ENCODE measurements at regions not wholly inside any gene's neighbourhood (a gene's known extent, or its start where the extent isn't known, plus 50 kb on each side); places are given as distances from the start of the nearest gene placed in this dataset.

- DNase-seq (ENCODE audit: low read depth in 3 of 3, low spot score in 2 of 3): no peak
Observed at GRCh38 chr1:59156526-59157199, 140.2 kb upstream of the FGGY start.

DNA sequence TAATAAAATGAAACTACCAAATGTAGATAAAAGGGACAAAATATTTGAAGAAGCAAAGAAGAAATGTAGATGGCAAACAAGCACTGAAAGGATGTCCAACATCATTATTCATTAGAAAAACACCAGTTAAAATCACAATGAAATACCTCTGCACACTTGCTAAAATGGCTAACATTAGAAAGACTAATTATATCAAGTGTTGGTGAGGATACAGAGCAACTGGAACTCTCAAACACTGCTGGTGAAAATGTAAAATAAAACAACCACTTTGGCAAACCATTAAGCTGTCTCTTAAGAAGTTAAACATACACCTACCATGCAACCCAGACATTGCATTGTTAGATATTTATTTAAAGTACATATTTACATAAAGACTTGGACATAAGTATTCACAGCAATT lies 138.6 kb upstream of the FGGY start:
- no peak for DNase-seq (ENCODE audit: low read depth in 3 of 3, low spot score in 2 of 3)

DNA sequence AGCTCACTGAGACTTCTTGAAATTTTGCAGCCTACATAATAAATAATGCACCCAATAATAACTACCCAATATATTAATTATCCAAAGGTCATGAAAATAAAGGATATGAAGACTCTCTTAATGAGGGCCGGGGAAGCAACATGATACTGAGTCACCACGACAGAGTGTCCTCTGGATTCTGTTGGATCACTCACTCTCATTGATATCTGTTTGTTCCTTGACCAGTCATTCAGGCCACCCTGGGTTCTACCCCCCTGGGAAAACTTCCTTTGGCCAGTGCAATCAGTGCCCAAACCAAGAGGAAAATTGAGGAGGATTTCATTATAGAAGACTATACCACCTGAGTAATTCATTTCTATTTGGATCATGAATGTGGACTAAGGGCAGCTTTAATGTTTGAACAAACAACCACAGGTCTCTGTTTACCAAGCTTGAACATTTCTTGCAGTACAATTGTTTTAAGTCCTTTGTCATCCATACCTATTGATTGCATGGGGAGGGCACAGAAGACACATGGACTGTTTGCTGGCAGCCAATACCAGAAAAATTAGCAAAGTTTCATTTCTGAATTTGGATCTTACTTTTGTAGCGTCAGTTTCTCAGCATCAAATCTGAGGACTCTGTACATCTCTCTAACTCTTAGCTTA lies 137.2 kb upstream of the FGGY start:
- no peak for DNase-seq (ENCODE audit: low read depth in 3 of 3, low spot score in 2 of 3)

DNA sequence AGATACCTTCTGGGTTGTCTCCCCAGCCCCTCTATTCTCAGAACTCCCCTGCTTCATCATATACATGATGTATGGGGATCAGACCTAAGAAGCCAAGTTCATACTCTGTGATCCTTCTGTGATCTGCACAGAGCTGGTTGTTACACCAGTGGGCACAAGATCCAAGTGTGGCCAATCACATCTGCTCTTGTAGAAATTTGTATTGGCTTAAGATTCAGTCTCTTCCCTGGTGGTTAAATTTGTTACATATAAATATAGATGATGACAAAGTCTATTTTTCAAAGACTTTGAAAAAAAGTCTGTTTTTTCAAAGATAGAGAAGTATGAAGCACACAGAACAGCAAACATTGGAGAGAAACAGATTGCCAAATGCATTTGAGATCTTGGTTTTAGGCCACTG lies 135.8 kb upstream of the FGGY start:
- DNase-seq (ENCODE audit: low read depth in 3 of 3, low spot score in 2 of 3): no peak

DNA sequence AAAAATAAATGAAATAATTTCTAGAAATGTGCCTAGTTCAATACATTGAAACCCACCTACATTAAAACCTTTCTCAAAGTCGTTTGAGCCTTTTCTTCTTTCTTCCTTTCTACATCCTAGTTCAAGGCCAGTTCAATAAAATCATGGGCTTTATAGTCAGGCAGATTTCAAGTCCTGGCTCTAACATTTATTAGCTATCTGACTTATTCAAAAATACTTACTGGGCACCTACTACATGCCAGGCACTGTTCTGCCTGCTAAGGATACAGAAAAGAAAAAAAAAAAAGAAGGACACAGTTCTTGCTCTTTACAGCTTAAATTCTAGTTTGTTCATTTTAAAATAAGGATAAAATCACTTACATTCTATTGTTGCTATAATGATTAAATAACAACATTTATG lies 134.2 kb upstream of the FGGY start:
- no peak for DNase-seq (ENCODE audit: low read depth in 3 of 3, low spot score in 2 of 3)

DNA sequence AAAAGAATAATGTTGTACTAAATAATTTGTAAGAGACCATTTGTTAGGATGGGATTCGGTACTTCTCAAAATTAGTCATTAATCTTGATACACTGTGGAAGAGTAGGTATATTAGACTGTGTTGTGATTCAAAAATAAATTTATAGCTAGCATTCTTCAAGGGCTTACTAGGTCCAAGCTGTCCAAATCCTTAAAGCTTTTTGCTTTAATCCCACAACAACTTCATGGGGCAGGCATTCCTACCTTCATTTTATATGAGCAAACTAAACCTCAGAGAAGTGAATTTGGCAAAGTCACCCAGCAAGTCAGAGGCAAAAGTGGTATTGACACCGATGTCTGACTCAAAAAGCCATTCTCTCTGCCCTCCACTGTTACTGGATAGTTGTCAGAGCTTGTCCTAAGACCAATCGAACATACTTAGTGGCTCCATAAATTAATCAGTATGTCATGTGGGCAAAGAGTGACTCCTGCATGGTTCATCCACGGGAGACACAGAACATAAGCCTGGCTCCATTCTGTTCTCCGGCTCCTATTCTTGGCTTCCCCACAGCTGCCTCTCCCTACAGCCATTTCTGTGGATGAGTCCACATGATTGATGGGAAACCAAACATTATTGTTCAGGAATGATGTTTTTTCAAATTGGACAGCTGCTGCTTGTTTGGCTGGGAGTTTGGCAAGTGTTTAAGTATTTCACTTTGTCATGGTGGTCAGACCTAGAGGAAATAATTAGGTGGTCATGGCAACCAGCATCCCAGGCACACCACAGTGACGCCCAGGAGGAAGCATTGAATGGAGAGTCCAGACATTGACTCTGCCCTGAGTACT lies 133.4 kb upstream of the FGGY start:
- no peak for DNase-seq (ENCODE audit: low read depth in 3 of 3, low spot score in 2 of 3)

DNA sequence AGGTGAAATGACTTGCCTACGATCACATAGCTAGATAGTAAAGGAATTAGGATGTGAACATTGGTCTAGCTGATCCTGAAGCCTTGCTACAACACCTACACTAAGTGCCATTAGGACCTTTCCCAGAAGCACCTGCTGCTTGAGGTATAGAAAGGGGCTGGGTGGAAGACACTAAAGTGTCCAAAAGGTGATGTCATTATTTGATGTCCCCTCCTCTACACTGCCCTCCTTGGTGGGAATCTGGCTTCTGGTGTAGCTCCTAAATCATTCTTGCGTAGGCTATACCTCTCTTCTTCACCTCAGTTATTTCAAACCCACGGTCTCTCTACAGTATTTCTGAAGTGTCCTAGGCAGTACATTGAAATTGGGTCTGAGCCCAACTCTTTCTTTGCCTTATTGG lies 132.5 kb upstream of the FGGY start:
- DNase-seq (ENCODE audit: low read depth in 3 of 3, low spot score in 2 of 3): no peak

DNA sequence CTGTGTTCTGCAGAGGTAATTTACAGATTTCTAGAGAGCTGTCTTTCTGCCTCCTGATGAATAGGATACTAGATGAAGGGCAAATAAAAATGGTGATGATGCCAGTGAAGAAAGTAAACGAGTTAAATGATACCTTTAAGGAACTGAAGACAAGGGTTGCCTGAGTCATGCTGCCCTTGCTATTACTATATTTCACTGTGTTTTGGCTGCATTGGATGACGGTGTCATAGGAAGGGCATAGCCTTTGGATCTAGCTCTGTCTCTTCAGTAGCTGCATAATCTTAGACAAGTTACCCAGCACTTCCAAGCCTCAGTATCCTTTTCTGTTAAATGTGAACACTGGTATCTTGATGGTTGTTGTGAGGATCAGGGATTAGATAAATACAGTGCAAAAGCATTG lies 131.5 kb upstream of the FGGY start:
- no peak for DNase-seq (ENCODE audit: low read depth in 3 of 3, low spot score in 2 of 3)

DNA sequence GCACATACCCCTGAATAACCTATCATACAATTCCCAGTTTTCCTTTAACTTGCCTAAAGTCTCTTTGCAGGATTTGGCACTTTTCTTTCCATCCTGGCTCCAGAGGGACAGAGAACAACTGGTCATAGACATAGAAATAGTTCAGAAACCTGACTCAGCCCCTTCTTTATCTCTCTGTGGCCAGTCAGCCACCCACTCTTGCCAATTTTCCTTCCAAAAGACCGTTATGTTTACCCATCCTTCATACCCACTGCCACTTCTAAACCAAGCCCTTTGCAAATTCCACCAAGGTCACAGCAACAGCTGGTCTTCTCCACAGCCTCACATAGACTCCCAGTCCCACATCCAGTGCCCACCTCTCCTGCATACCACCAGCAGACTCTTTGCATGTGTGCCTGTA lies 127.2 kb upstream of the FGGY start:
- no peak for DNase-seq (ENCODE audit: low read depth in 3 of 3, low spot score in 2 of 3)

DNA sequence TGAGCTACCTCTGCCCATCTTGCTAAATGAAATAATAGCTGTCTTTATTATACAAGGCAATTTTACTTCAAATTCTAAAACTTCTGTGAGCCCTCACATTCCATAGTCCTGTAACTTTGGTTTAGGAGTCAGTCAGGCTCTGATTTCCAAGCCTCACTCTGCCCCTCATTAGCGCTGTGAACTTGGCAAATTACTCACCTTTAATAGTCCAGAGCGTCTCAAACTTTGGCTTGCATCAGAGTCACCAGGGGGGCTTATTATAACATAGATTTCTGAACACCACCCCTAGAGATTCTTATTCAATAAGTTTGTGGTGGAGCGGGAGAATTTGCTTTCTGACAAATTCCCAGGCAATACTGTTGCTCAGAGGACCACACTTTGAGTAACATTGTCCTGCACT lies 126.2 kb upstream of the FGGY start:
- no peak for DNase-seq (ENCODE audit: low read depth in 3 of 3, low spot score in 2 of 3)

GRCh38 chr1:59171788-59172187 lies 125.1 kb upstream of the FGGY start:
- no peak for DNase-seq (ENCODE audit: low read depth in 3 of 3, low spot score in 2 of 3)

- DNase-seq (ENCODE audit: low read depth in 3 of 3, low spot score in 2 of 3): no peak
Observed at GRCh38 chr1:59172693-59173092, 124.2 kb upstream of the FGGY start.

GRCh38 chr1:59173721-59174120 lies 123.2 kb upstream of the FGGY start:
- DNase-seq (ENCODE audit: low read depth in 3 of 3, low spot score in 2 of 3): no peak

DNA sequence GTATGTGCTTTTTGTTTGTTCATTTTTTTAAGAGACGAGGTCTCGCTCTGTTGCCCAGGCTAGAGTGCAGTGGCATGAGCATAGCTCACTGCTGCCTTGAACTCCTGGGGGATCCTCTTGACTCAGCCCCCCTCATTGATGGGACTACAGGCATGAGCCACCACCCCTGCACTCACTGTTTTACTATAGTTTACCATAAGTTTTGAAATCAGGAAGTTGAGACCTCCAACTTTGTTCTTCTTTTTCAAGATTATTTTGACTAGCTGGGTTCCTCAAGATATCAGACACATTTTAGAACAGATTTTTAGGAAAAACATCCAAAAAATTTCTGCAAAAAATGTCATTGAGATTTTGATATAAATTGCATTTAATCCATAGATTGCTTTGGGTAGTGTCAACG lies 120.4 kb upstream of the FGGY start:
- DNase-seq (ENCODE audit: low read depth in 3 of 3, low spot score in 2 of 3): no peak

GRCh38 chr1:59177756-59178155 lies 119.1 kb upstream of the FGGY start:
- DNase-seq (ENCODE audit: low read depth in 3 of 3, low spot score in 2 of 3): no peak

DNA sequence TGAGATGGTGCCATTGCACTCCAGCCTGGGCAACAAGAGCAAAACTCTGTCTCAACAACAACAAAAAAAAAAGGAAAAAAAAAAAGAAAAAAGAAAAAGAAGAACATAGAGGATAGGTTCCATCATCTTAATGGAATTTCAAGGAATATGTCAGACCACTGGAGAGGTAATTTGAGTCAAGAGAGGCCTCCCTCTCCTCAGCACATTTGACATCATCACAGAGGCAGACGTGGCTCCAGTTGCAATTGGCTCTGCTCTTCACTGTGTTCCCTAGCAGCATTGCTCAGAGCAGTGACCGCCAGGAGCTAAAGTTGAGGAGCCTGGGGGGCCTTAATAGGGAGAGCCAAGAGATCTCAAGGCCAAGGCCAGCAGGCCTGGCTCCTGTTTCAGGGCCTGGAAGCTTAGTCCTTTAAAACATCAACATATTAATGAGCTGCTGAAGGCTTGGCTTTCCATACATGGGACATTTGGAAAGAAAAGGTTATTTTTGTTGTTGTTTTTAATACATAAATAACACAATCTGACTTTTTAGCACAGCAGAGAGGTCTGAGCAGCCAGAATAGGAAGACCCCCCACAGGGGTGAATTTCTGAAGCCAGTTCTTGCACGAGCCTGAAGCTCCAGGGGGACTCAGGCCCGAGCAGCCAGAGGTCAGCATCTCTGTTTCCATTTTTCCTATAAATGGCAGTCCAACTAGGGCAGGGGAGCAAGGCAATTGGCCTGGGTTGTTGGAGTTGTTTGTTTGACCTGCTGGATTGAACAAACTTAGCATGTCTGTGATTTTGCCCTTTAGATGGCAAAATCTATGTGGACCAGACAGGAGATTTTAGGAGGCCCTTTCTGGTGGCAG lies 118.3 kb upstream of the FGGY start:
- DNase-seq (ENCODE audit: low read depth in 3 of 3, low spot score in 2 of 3): peak; percentile 56 to 66 (median 61)

GRCh38 chr1:59179673-59180072 lies 117.2 kb upstream of the FGGY start:
- no peak for DNase-seq (ENCODE audit: low read depth in 3 of 3, low spot score in 2 of 3)

DNA sequence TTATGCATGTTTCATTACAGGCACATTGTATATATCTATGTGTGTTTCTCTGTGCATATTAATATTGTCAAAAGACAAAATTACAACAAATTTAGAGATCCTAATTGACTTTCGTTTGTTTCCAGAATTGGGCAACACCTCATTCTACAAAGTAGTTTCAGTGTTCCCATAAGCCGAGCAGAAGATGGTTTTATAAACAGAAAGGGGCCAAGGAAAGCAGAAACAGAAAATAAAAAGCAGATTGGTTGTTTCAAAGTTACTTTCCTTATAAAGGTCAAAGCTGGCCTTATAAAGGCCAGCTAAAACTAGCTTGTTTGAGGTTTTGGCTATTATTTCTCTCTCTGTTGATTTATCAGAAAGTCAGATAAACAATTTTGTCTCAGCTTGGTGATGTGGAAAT lies 116.2 kb upstream of the FGGY start:
- no peak for DNase-seq (ENCODE audit: low read depth in 3 of 3, low spot score in 2 of 3)

DNA sequence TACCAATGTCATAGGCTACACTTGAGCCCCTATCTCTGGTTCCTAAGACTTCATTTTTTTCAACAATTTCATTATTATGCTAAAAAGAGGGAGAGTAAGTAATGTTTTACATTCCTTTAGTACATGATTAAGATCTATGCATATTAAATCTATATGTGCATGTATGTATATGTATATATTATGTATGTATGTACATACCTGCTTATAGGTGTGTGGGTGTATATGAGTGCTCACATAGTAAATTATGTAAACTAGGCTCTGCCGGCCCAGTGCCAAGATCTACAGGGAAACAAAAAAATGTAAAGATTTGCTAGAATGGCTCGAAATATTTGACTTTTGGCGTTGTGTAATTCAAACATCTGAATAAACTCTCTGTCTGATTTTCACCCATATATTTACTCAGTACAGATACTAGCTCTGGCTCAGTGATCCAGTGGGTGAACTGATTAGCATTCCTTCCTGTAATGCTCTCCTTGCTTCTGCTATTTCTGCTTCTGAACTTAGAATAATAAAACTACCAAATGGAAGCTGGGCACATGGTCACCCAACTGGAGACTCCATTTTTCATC lies 113.1 kb upstream of the FGGY start:
- no peak for DNase-seq (ENCODE audit: low read depth in 3 of 3, low spot score in 2 of 3)

GRCh38 chr1:59184365-59184905 lies 112.5 kb upstream of the FGGY start:
- DNase-seq (ENCODE audit: low read depth in 3 of 3, low spot score in 2 of 3): no peak
